Neural crest cell (in vitro differentiated cells): ENCODE measurements at regions not wholly inside any gene's neighbourhood (a gene's known extent, or its start where the extent isn't known, plus 50 kb on each side); places are given as distances from the start of the nearest gene placed in this dataset.

Experiments used
- DNase-seq: peaks from one replicate; pipeline ENCODE4 v3.0.0; 2021; ENCODE audit warnings: low read depth, mixed read lengths, low spot score
- H3K27ac Mint-ChIP-seq: one replicate; pipeline ENCODE4 v1.8.0; 2021; ENCODE audit warnings: mild to moderate bottlenecking, mixed read lengths; ENCODE audit not compliant: unreplicated experiment
- H3K27me3 Mint-ChIP-seq: 2 replicates; pipeline ENCODE4 v1.8.0; 2021; ENCODE audit warnings: low read depth, mild to moderate bottlenecking, mixed read lengths
- H3K36me3 Mint-ChIP-seq: 2 replicates; pipeline ENCODE4 v1.8.0; 2021; ENCODE audit warnings: low read depth, mild to moderate bottlenecking, mixed read lengths
- H3K4me1 Mint-ChIP-seq: 2 replicates; pipeline ENCODE4 v1.8.0; 2021; ENCODE audit warnings: mixed read lengths
- H3K4me3 Mint-ChIP-seq: one replicate; pipeline ENCODE4 v1.8.0; 2021; ENCODE audit warnings: mild to moderate bottlenecking, mixed read lengths
- H3K9me3 Mint-ChIP-seq: 2 replicates; pipeline ENCODE4 v1.8.0; 2021; ENCODE audit warnings: mixed read lengths
- CTCF ChIP-seq: fragments of 200-600 bp; sonication (generic); conservative IDR thresholded peaks from 2 replicates; pipeline ENCODE4 v1.5.0; 2021; ENCODE audit warnings: antibody characterized with exemption, mild to moderate bottlenecking

- no peak for DNase-seq
- peaks cover 22% of the 10 kb centered on the region for H3K27me3 Mint-ChIP-seq
- H3K4me1 Mint-ChIP-seq: peaks cover 13% of the 10 kb centered on the region
Observed at GRCh38 chr5:164009621-164010020, 504.2 kb downstream of the MAT2B start.

GRCh38 chr5:164010900-164011299 is 505.5 kb downstream of the MAT2B start:
- Mint-ChIP-seq H3K27ac (no peak overlapping the region), H3K27me3 (peaks cover 22% of the 10 kb centered on the region), H3K4me3 (no peak overlapping the region), H3K36me3 (no peaks in the 10 kb centered on the region), H3K4me1 (peaks cover 13% of the 10 kb centered on the region), H3K9me3 (no peaks in the 10 kb centered on the region)
- TF ChIP-seq CTCF: no peak
- DNase-seq: no peak

More at GRCh38 chr5:164009621-164010020, 504.2 kb downstream of the MAT2B start:
- TF ChIP-seq CTCF: no peak
- no peak overlapping the region for H3K27ac Mint-ChIP-seq
- no peaks in the 10 kb centered on the region for H3K36me3 Mint-ChIP-seq
- H3K4me3 Mint-ChIP-seq: no peak overlapping the region
- H3K9me3 Mint-ChIP-seq: no peaks in the 10 kb centered on the region

GRCh38 chr5:164012371-164012770 is 507.0 kb downstream of the MAT2B start:
- Mint-ChIP-seq H3K27ac (no peak overlapping the region), H3K27me3 (peaks cover 12% of the 10 kb centered on the region), H3K4me3 (no peak overlapping the region), H3K9me3 (no peaks in the 10 kb centered on the region), H3K4me1 (peaks cover 13% of the 10 kb centered on the region), H3K36me3 (no peaks in the 10 kb centered on the region)
- DNase-seq: no peak
- TF ChIP-seq CTCF: no peak

- peaks cover 13% of the 10 kb centered on the region for H3K4me1 Mint-ChIP-seq
- H3K4me3 Mint-ChIP-seq: no peak overlapping the region
- peak; percentile 92 for TF ChIP-seq CTCF
- no peaks in the 10 kb centered on the region for H3K36me3 Mint-ChIP-seq
- peak; percentile 73 for DNase-seq
- no peaks in the 10 kb centered on the region for H3K9me3 Mint-ChIP-seq
- H3K27ac Mint-ChIP-seq: no peak overlapping the region
- H3K27me3 Mint-ChIP-seq: peaks cover 9% of the 10 kb centered on the region
Observed at GRCh38 chr5:164013077-164013670, 507.8 kb downstream of the MAT2B start.

- no peak for TF ChIP-seq CTCF
- DNase-seq: no peak
- no peaks in the 10 kb centered on the region for H3K4me1 Mint-ChIP-seq
- no peak overlapping the region for H3K27ac Mint-ChIP-seq
- H3K27me3 Mint-ChIP-seq: no peaks in the 10 kb centered on the region
- no peaks in the 10 kb centered on the region for H3K9me3 Mint-ChIP-seq
- H3K36me3 Mint-ChIP-seq: no peaks in the 10 kb centered on the region
- H3K4me3 Mint-ChIP-seq: no peak overlapping the region
Observed at GRCh38 chr5:164020116-164020515, 514.7 kb downstream of the MAT2B start.
